ENCODE measurements at regions not wholly inside any gene's neighbourhood (a gene's known extent, or its start where the extent isn't known, plus 50 kb on each side); places are given as distances from the start of the nearest gene placed in this dataset.
A peak's percentile ranks its signal among the peaks of the same experiment; 100 is the strongest.

DNA sequence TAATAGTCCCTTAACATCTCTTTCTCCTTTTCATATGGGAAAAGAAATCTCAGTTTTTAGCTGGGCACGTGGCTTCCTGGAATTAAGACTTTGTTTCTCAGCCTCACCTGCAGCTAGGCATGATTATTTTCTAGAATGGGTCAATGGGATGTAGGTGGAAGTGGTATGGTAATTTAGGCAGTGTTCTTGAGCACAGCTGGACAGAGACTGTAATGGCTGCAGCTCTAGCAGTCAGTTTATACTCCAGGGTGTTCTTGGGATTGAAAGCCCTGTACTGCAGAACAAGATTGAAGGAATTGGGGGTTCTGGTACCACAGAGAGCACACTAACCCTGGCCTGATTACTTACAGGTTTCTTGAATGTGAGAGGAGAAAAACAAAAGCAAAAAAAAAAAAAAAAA is 455.9 kb upstream of the ZNF608 start:
- TF ChIP-seq, protein P1, sequence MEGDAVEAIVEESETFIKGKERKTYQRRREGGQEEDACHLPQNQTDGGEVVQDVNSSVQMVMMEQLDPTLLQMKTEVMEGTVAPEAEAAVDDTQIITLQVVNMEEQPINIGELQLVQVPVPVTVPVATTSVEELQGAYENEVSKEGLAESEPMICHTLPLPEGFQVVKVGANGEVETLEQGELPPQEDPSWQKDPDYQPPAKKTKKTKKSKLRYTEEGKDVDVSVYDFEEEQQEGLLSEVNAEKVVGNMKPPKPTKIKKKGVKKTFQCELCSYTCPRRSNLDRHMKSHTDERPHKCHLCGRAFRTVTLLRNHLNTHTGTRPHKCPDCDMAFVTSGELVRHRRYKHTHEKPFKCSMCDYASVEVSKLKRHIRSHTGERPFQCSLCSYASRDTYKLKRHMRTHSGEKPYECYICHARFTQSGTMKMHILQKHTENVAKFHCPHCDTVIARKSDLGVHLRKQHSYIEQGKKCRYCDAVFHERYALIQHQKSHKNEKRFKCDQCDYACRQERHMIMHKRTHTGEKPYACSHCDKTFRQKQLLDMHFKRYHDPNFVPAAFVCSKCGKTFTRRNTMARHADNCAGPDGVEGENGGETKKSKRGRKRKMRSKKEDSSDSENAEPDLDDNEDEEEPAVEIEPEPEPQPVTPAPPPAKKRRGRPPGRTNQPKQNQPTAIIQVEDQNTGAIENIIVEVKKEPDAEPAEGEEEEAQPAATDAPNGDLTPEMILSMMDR (IDR thresholded peaks at IDR 0.05): no peak
- H3K4me3 ChIP-seq (ENCODE audit: low read length): no peak overlapping the region
- 71% methylated on average over 1 of the region's 1 CpG for WGBS (ENCODE audit: insufficient coverage)

DNA sequence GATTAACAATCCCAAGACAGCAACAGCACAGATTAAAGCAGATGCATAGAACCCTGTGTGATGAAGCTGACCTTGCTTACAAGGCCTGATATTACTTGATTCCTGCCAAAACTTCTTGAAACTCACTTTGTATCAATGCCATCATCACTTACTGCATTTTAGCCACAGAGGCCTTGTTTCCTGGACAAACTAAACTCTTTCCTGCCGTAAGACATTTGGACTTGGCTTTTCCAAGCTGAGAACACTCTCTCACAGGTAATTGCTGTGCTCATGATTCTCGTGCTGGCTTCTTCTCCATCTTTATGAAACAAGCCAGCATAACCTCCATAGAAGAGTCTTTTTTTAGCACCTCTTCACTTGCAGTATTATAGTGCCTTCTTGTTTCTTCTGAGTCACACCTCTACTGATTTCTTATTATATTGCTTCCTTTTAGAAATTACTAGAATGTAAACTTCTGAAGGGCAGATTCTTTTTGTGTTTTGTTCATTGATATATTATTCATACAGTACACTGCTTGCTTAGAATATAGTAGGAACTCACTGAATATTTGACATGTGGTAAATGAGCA is 456.5 kb upstream of the ZNF608 start:
- peaks cover 11% of the 10 kb centered on the region for H3K4me1 ChIP-seq (ENCODE audit: control insufficient read depth, insufficient read depth, low read length)
- Mint-ChIP-seq H3K36me3 (peaks cover 10% of the 10 kb centered on the region), H3K4me3 (no peak overlapping the region), H3K27ac (peak overlapping the region in 1 of 2 donors; percentile 37), H3K27me3 (ENCODE audit: low read depth in 2 of 2) (no peaks in the 10 kb centered on the region), H3K9me3 (peaks cover 0 to 2% of the 10 kb centered on the region in 2 donors), H3K4me1 (peaks cover 53 to 60% of the 10 kb centered on the region in 2 donors)
- no peak for DNase-seq
- no peak for ATAC-seq
- H3K36me3 ChIP-seq (ENCODE audit: control insufficient read depth, insufficient read depth, low read length): no peaks in the 10 kb centered on the region
- no peak overlapping the region for H3K4me3 ChIP-seq (ENCODE audit: low read length)
- 75% methylated on average over 2 of the region's 2 CpGs for WGBS (ENCODE audit: insufficient coverage)
- intact Hi-C loops (cut with micrococcal nuclease): no loop called here
- TF ChIP-seq, protein P1 (IDR thresholded peaks at IDR 0.05): no peak
- H3K27ac ChIP-seq (ENCODE audit: low read length): no peak overlapping the region
- H3K9me3 ChIP-seq (ENCODE audit: control insufficient read depth, insufficient read depth, low read length): no peaks in the 10 kb centered on the region
- H3K27me3 ChIP-seq (ENCODE audit: control insufficient read depth, insufficient read depth, low read length): no peaks in the 10 kb centered on the region

More for the DNA sequence above, 455.9 kb upstream of the ZNF608 start:
- H3K36me3 Mint-ChIP-seq: peaks cover 9% of the 10 kb centered on the region
- no peak for DNase-seq
- H3K4me3 Mint-ChIP-seq: peak overlapping the region; percentile 10
- H3K27me3 Mint-ChIP-seq (ENCODE audit: low read depth in 2 of 2): peaks cover 0 to 2% of the 10 kb centered on the region in 2 donors
- H3K9me3 Mint-ChIP-seq: peaks cover 0 to 2% of the 10 kb centered on the region in 2 donors
- H3K4me1 Mint-ChIP-seq: peaks cover 51 to 59% of the 10 kb centered on the region in 2 donors
- Histone ChIP-seq H3K27me3 (ENCODE audit: control insufficient read depth, insufficient read depth, low read length) (no peaks in the 10 kb centered on the region), H3K4me1 (ENCODE audit: control insufficient read depth, insufficient read depth, low read length) (peaks cover 11% of the 10 kb centered on the region), H3K36me3 (ENCODE audit: control insufficient read depth, insufficient read depth, low read length) (no peaks in the 10 kb centered on the region), H3K27ac (ENCODE audit: low read length) (no peak overlapping the region), H3K9me3 (ENCODE audit: control insufficient read depth, insufficient read depth, low read length) (no peaks in the 10 kb centered on the region)
- no peak for ATAC-seq
- intact Hi-C loops (cut with micrococcal nuclease): no loop called here
- peak overlapping the region; percentile 14 to 37 for H3K27ac Mint-ChIP-seq

GRCh38 chr5:125203912-125204311 is 457.5 kb upstream of the ZNF608 start:
- TF ChIP-seq, protein P1 (IDR thresholded peaks at IDR 0.05): no peak
- Mint-ChIP-seq H3K27me3 (ENCODE audit: low read depth in 2 of 2) (no peaks in the 10 kb centered on the region), H3K4me3 (no peak overlapping the region), H3K9me3 (peaks cover 0 to 2% of the 10 kb centered on the region in 2 donors), H3K36me3 (peaks cover 10% of the 10 kb centered on the region), H3K27ac (no peak overlapping the region), H3K4me1 (peaks cover 53 to 60% of the 10 kb centered on the region in 2 donors)
- Histone ChIP-seq H3K27ac (ENCODE audit: low read length) (no peak overlapping the region), H3K4me1 (ENCODE audit: control insufficient read depth, insufficient read depth, low read length) (peaks cover 11% of the 10 kb centered on the region), H3K4me3 (ENCODE audit: low read length) (no peak overlapping the region), H3K36me3 (ENCODE audit: control insufficient read depth, insufficient read depth, low read length) (no peaks in the 10 kb centered on the region), H3K9me3 (ENCODE audit: control insufficient read depth, insufficient read depth, low read length) (no peaks in the 10 kb centered on the region), H3K27me3 (ENCODE audit: control insufficient read depth, insufficient read depth, low read length) (no peaks in the 10 kb centered on the region)
- ATAC-seq (no peak), DNase-seq (no peak)
- intact Hi-C loops (cut with micrococcal nuclease): no loop called here
- WGBS (ENCODE audit: insufficient coverage): 94% methylated on average over 2 of the region's 2 CpGs

Data from natural killer cell (primary cell).